ENCODE measurements at regions not wholly inside any gene's neighbourhood (a gene's known extent, or its start where the extent isn't known, plus 50 kb on each side); places are given as distances from the start of the nearest gene placed in this dataset.
"Not testable (repeated sequence)": the region's sequence is repeated elsewhere in the genome, so short reads cannot be mapped to it uniquely, and the experiment has no call there.

- DNase-seq, result not testable (repeated sequence)
Measured at GRCh38 chr16:18725321-18725720, 64.8 kb downstream of the RPS15A start.

GRCh38 chr16:18719978-18720377 lies 70.2 kb downstream of the RPS15A start:
- DNase-seq, result not testable (repeated sequence)

GRCh38 chr16:18712580-18712979 lies 77.6 kb downstream of the RPS15A start:
- DNase-seq, result not testable (repeated sequence)

GRCh38 chr16:18710659-18711058 lies 79.5 kb downstream of the RPS15A start:
- not testable (repeated sequence) for DNase-seq

GRCh38 chr16:18701239-18701638 lies 88.9 kb downstream of the RPS15A start:
- not testable (repeated sequence) for DNase-seq

- not testable (repeated sequence) for DNase-seq
Measured at GRCh38 chr16:18696029-18696428, 94.1 kb downstream of the RPS15A start.

GRCh38 chr16:18686079-18686968 lies 103.8 kb downstream of the RPS15A start:
- DNase-seq, result peak; percentile 1

GRCh38 chr16:18645784-18646183 lies 83.9 kb upstream of the NOMO2 start:
- not testable (repeated sequence) for DNase-seq

- DNase-seq, result not testable (repeated sequence)
Measured at GRCh38 chr16:18636928-18637327, 75.0 kb upstream of the NOMO2 start.

- not testable (repeated sequence) for DNase-seq
Measured at GRCh38 chr16:18636148-18636547, 74.3 kb upstream of the NOMO2 start.

- not testable (repeated sequence) for DNase-seq
Measured at GRCh38 chr16:18634981-18635380, 73.1 kb upstream of the NOMO2 start.

GRCh38 chr16:18631713-18632112 lies 69.8 kb upstream of the NOMO2 start:
- not testable (repeated sequence) for DNase-seq

- DNase-seq, result not testable (repeated sequence)
Measured at GRCh38 chr16:18616993-18617392, 55.1 kb upstream of the NOMO2 start.

- not testable (repeated sequence) for DNase-seq
Measured at GRCh38 chr16:18616137-18616755, 54.3 kb upstream of the NOMO2 start.

Measured in activated naive CD4-positive, alpha-beta T cell treated with Interleukin-2 at 50 U/mL for 16 hours (primary cell).